ENCODE measurements at regions not wholly inside any gene's neighbourhood (a gene's known extent, or its start where the extent isn't known, plus 50 kb on each side); places are given as distances from the start of the nearest gene placed in this dataset.

DNA sequence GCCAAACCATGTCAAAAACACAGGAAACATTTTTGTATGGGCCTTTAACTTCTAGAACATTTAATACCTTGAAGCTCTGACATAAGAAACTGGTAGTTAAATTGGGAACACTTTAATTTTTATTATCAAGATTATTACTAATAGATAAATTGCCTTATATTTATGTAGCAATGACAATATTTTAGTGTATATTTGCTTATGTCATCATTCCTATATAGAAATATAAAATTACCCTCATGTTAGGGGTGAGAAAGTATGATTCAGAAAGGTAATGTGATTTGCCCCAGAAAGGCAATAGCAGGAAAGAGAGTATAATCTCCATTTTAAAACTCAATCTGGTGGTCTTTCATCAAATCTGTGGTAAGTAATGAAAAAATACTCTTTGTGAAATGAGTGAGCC lies 147.4 kb downstream of the IL15 start:
- no peaks in the 10 kb centered on the region for H3K4me1 Mint-ChIP-seq (ENCODE audit: low read depth, unreplicated experiment)

DNA sequence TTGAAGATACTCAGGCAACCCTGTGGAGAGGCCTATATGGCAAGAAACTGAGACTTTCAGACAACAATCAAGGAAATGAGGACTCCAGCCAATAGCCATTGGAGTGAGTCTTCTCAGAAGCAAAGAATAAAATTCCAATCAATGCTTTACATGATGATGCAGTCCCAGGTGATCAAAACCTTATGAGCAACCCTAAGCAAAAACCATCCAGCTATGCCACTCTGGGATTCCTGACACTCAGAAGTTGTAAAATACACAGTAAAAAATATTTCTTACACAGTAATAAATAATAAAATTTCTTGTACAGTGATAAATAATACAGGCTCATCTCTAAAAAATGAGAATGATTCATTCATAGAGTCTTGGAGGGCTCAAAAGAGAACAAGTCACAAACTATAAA lies 150.6 kb downstream of the IL15 start:
- Mint-ChIP-seq H3K4me3 (ENCODE audit: unreplicated experiment) (no peak overlapping the region), H3K36me3 (ENCODE audit: unreplicated experiment) (no peaks in the 10 kb centered on the region), H3K9me3 (ENCODE audit: unreplicated experiment) (no peaks in the 10 kb centered on the region), H3K4me1 (ENCODE audit: low read depth, unreplicated experiment) (no peaks in the 10 kb centered on the region), H3K27me3 (ENCODE audit: unreplicated experiment) (no peaks in the 10 kb centered on the region), H3K27ac (ENCODE audit: unreplicated experiment) (no peak overlapping the region)
- DNase-seq, result no peak
- TF ChIP-seq, protein P1, sequence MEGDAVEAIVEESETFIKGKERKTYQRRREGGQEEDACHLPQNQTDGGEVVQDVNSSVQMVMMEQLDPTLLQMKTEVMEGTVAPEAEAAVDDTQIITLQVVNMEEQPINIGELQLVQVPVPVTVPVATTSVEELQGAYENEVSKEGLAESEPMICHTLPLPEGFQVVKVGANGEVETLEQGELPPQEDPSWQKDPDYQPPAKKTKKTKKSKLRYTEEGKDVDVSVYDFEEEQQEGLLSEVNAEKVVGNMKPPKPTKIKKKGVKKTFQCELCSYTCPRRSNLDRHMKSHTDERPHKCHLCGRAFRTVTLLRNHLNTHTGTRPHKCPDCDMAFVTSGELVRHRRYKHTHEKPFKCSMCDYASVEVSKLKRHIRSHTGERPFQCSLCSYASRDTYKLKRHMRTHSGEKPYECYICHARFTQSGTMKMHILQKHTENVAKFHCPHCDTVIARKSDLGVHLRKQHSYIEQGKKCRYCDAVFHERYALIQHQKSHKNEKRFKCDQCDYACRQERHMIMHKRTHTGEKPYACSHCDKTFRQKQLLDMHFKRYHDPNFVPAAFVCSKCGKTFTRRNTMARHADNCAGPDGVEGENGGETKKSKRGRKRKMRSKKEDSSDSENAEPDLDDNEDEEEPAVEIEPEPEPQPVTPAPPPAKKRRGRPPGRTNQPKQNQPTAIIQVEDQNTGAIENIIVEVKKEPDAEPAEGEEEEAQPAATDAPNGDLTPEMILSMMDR (IDR thresholded peaks at IDR 0.05; ENCODE audit: partially characterized antibody, unreplicated experiment), result no peak

More for the DNA sequence above, 147.4 kb downstream of the IL15 start:
- Mint-ChIP-seq H3K36me3 (ENCODE audit: unreplicated experiment) (no peaks in the 10 kb centered on the region), H3K27ac (ENCODE audit: unreplicated experiment) (no peak overlapping the region), H3K4me3 (ENCODE audit: unreplicated experiment) (no peak overlapping the region), H3K9me3 (ENCODE audit: unreplicated experiment) (no peaks in the 10 kb centered on the region), H3K27me3 (ENCODE audit: unreplicated experiment) (no peaks in the 10 kb centered on the region)
- no peak for DNase-seq
- TF ChIP-seq, protein P1 (IDR thresholded peaks at IDR 0.05; ENCODE audit: partially characterized antibody, unreplicated experiment), result no peak

DNA sequence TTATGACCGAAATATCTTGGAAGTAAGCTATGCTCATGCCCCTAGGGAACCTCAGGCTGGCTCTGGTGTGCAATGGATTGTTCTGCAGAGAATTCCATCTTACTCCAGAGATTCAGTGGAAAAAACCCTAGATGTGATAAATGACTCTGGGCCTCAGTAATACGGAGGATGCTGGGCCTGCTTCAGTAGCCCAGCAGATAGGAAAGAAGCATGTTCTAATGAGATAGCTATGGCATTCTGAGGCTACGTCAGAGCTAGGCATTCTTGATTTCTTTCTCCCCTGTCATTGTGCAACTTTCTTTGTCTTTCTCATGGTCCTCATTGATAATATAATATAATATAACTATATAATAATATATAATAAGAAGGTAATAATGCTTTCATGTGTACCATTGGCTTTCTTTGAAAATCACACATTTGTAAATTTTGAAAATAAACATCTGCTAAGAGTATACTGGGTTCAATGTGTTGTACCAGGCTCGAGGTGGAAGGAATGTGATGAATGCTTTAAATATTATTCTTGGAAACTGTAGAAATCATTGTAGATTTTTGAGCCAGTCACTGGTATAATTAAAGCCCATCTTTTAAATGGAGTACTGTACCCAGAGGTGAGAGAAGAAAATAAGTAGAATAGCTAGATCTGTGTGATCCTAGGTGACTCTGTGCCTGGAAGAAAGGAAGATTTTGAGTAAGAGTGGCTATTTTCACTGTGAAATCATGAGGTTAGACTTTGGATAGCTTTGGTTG lies 152.0 kb downstream of the IL15 start:
- H3K27ac Mint-ChIP-seq (ENCODE audit: unreplicated experiment), result no peak overlapping the region
- TF ChIP-seq, protein P1 (IDR thresholded peaks at IDR 0.05; ENCODE audit: partially characterized antibody, unreplicated experiment), result no peak
- H3K9me3 Mint-ChIP-seq (ENCODE audit: unreplicated experiment), result no peaks in the 10 kb centered on the region
- DNase-seq, result no peak
- H3K4me3 Mint-ChIP-seq (ENCODE audit: unreplicated experiment), result no peak overlapping the region
- no peaks in the 10 kb centered on the region for H3K4me1 Mint-ChIP-seq (ENCODE audit: low read depth, unreplicated experiment)
- H3K27me3 Mint-ChIP-seq (ENCODE audit: unreplicated experiment), result no peaks in the 10 kb centered on the region
- no peaks in the 10 kb centered on the region for H3K36me3 Mint-ChIP-seq (ENCODE audit: unreplicated experiment)

DNA sequence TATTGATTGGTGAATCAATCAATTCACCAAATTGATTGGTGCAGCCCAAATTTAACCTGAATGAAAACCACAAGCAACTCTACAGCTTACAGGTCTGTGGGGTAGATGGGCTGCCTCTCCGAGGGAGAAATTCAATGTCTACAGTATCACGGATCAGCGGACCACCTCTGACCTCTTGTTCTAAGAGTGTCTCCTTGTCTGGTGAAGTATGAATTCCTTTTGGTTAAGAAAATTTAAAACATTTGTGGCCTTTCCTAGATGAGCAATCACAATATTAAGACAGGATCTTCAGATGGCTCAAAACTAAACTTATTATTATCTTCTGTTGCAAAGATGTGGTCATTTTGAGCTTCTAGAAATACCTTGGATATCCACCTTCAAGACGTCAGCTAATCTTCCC lies 153.3 kb downstream of the IL15 start:
- Mint-ChIP-seq H3K36me3 (ENCODE audit: unreplicated experiment) (no peaks in the 10 kb centered on the region), H3K4me3 (ENCODE audit: unreplicated experiment) (no peak overlapping the region)
- TF ChIP-seq, protein P1 (IDR thresholded peaks at IDR 0.05; ENCODE audit: partially characterized antibody, unreplicated experiment), result no peak

DNA sequence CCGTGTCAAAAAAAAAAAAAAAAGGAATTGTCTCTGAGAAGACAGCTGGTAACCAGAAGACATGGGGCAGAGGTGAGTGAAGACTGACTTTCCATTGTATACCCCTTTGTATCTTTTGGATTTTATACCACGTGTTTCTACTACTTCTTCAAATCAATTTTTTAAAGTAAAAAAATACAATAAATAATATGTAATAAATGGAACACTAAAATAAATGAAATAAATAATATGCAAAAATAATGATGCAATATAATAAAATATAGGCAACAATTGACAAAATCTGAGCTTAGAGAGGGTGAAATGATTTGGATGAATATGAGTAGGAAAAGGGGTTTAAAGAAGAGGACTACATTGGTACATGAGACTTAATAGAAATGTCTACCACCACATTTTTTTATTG lies 155.8 kb downstream of the IL15 start:
- H3K4me1 Mint-ChIP-seq (ENCODE audit: low read depth, unreplicated experiment), result no peaks in the 10 kb centered on the region
- H3K9me3 Mint-ChIP-seq (ENCODE audit: unreplicated experiment), result no peaks in the 10 kb centered on the region

More for the DNA sequence above, 153.3 kb downstream of the IL15 start:
- no peaks in the 10 kb centered on the region for H3K27me3 Mint-ChIP-seq (ENCODE audit: unreplicated experiment)
- H3K27ac Mint-ChIP-seq (ENCODE audit: unreplicated experiment), result no peak overlapping the region
- no peaks in the 10 kb centered on the region for H3K4me1 Mint-ChIP-seq (ENCODE audit: low read depth, unreplicated experiment)
- H3K9me3 Mint-ChIP-seq (ENCODE audit: unreplicated experiment), result no peaks in the 10 kb centered on the region
- DNase-seq, result no peak

More for the DNA sequence above, 155.8 kb downstream of the IL15 start:
- H3K36me3 Mint-ChIP-seq (ENCODE audit: unreplicated experiment), result no peaks in the 10 kb centered on the region
- no peak overlapping the region for H3K4me3 Mint-ChIP-seq (ENCODE audit: unreplicated experiment)
- no peak for DNase-seq
- TF ChIP-seq, protein P1 (IDR thresholded peaks at IDR 0.05; ENCODE audit: partially characterized antibody, unreplicated experiment), result no peak
- no peaks in the 10 kb centered on the region for H3K27me3 Mint-ChIP-seq (ENCODE audit: unreplicated experiment)
- no peak overlapping the region for H3K27ac Mint-ChIP-seq (ENCODE audit: unreplicated experiment)

All from glutamatergic neuron (in vitro differentiated cells).